ENCODE measurements at regions not wholly inside any gene's neighbourhood (a gene's known extent, or its start where the extent isn't known, plus 50 kb on each side); places are given as distances from the start of the nearest gene placed in this dataset.

GRCh38 chr9:118395415-118395814, 691.2 kb downstream of the TLR4 start:
- no peak for DNase-seq (ENCODE audit: low read depth in 2 of 2)

- DNase-seq (ENCODE audit: low read depth in 2 of 2) = no peak
Measured at GRCh38 chr9:118401546-118401945, 697.3 kb downstream of the TLR4 start.

- DNase-seq (ENCODE audit: low read depth in 2 of 2) = no peak
Measured at GRCh38 chr9:118414676-118415075, 710.5 kb downstream of the TLR4 start.

GRCh38 chr9:118418887-118419565, 714.8 kb downstream of the TLR4 start:
- no peak for DNase-seq (ENCODE audit: low read depth in 2 of 2)

- no peak for DNase-seq (ENCODE audit: low read depth in 2 of 2)
Measured at GRCh38 chr9:118419676-118420075, 715.5 kb downstream of the TLR4 start.

- DNase-seq (ENCODE audit: low read depth in 2 of 2) = no peak
Measured at GRCh38 chr9:118422508-118422907, 718.3 kb downstream of the TLR4 start.

- DNase-seq (ENCODE audit: low read depth in 2 of 2) = no peak
Measured at GRCh38 chr9:118423021-118423420, 718.8 kb downstream of the TLR4 start.

- no peak for DNase-seq (ENCODE audit: low read depth in 2 of 2)
Measured at GRCh38 chr9:118423721-118424120, 719.5 kb downstream of the TLR4 start.

- DNase-seq (ENCODE audit: low read depth in 2 of 2) = no peak
Measured at GRCh38 chr9:118426772-118427171, 722.6 kb downstream of the TLR4 start.

- no peak for DNase-seq (ENCODE audit: low read depth in 2 of 2)
Measured at GRCh38 chr9:118438810-118439209, 734.6 kb downstream of the TLR4 start.

GRCh38 chr9:118439441-118439840, 735.2 kb downstream of the TLR4 start:
- DNase-seq (ENCODE audit: low read depth in 2 of 2) = no peak

- DNase-seq (ENCODE audit: low read depth in 2 of 2) = no peak
Measured at GRCh38 chr9:118444403-118444802, 740.2 kb downstream of the TLR4 start.

- DNase-seq (ENCODE audit: low read depth in 2 of 2) = no peak
Measured at GRCh38 chr9:118446943-118447639, 742.9 kb downstream of the TLR4 start.

- DNase-seq (ENCODE audit: low read depth in 2 of 2) = no peak
Measured at GRCh38 chr9:118449554-118449953, 745.4 kb downstream of the TLR4 start.

GRCh38 chr9:118455259-118455658, 751.1 kb downstream of the TLR4 start:
- no peak for DNase-seq (ENCODE audit: low read depth in 2 of 2)

GRCh38 chr9:118455788-118456187, 751.6 kb downstream of the TLR4 start:
- no peak for DNase-seq (ENCODE audit: low read depth in 2 of 2)

- DNase-seq (ENCODE audit: low read depth in 2 of 2) = no peak
Measured at GRCh38 chr9:118457171-118458000, 753.2 kb downstream of the TLR4 start.

- no peak for DNase-seq (ENCODE audit: low read depth in 2 of 2)
Measured at GRCh38 chr9:118459913-118460312, 755.7 kb downstream of the TLR4 start.

GRCh38 chr9:118463419-118463818, 759.2 kb downstream of the TLR4 start:
- DNase-seq (ENCODE audit: low read depth in 2 of 2) = no peak

GRCh38 chr9:118473521-118473920, 769.3 kb downstream of the TLR4 start:
- no peak for DNase-seq (ENCODE audit: low read depth in 2 of 2)

- no peak for DNase-seq (ENCODE audit: low read depth in 2 of 2)
Measured at GRCh38 chr9:118478752-118479151, 774.5 kb downstream of the TLR4 start.

GRCh38 chr9:118482306-118482705, 778.1 kb downstream of the TLR4 start:
- no peak for DNase-seq (ENCODE audit: low read depth in 2 of 2)

- DNase-seq (ENCODE audit: low read depth in 2 of 2) = no peak
Measured at GRCh38 chr9:118483677-118484076, 779.5 kb downstream of the TLR4 start.

Measured in stimulated activated CD4-positive, alpha-beta T cell treated with anti-CD3 and anti-CD28 coated beads, Interleukin-4, amount 100 ng/mL, for 48 hours (primary cell).